GM21390 (cell line): ENCODE measurements at regions not wholly inside any gene's neighbourhood (a gene's known extent, or its start where the extent isn't known, plus 50 kb on each side); places are given as distances from the start of the nearest gene placed in this dataset.

Experiments
- ATAC-seq: cut with Tn5 transposase; IDR thresholded peaks from one replicate; pipeline ENCODE4 v1.9.1; 2021; ENCODE audit not compliant: unreplicated experiment

DNA sequence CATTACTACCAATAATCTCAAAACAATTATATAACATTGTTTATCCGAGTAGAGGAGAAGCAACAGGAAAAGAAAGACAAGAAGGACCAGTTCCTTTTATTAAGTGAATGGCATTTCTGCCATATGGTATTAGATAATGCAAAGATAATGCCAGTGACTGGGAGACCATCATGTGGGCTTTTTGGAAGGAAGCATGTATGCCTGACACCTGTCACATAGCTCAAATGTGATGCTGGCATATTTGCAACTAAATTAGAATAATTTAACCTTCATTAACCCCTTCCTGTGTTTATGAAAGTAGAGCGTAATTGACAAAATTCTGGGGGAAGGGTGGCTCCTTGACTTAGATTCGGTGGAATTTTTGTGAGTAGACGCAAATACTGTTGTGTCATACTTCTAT lies 733.0 kb downstream of the TUSC7 start:
- no peak for ATAC-seq

DNA sequence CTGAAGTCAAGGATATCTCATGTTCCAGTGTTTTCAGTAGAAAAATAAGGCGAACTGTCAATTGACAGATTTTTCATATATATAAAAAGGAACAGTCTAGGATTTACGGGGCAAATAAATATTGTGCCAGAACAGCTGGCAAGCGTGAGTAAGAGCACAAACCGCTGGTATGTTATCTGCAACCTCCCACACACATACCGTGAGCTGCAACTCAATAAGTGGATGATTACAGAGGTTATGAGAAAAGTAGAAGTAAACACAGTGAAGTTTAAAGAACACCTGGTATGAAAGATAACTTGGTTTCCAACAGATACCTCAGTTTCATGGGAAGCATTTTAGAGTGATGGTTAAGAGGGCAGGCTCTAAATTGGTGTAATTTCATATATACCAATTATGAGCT lies 733.4 kb downstream of the TUSC7 start:
- ATAC-seq = no peak

DNA sequence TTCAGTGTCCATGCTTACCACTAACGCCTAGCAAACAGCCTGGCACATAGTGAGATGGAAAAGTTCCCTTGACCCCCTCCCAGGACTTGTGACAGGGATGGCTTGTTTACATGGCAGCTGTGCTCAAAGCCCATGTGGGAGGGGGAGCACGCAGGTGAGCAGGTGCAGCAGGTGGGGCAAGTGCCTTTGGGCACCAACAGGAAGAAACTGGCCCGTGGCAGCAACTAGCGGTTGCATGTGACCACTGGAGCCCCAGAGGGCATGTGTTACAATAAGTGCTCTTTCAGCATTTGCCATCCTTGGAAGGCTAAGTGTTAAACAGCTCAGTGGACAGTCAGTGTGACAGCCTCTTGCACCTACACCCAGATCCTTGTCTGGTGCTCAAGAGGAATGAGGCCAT lies 734.6 kb downstream of the TUSC7 start:
- ATAC-seq = no peak

DNA sequence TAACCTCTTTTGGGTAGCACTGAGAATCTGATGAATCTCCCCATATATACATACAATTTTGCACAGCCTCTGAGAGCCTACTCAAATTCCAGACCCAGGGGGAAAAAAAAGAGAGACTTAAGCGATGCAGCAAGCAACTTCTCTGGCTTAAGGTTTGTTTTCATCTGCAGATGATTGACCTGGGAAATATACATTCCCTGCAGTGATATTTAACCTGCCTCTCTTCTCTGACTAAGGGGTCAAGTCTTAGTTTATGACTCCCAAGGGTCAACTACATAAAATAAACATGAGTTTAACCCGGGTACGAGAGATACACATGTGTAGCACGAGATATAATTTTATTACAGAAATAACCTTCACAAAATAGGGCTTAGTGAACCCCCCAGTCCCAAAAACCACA lies 737.8 kb downstream of the TUSC7 start:
- no peak for ATAC-seq

DNA sequence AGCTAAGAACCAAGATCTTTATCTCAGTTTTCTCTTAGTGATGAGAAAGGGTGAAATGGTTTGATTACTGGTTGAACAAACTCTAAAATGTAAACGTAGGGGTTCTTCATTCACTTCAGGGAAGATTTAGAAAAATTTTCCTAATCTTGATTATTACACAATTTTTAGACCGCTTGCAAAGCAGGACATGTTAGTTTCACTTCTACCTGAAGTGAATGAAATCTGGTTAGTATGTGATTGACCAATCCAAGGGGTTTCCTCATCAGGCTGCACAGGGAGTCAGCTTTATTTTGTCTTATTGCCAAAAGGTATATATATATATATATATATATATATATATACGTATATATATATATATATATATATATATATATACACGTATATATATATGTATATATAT lies 740.4 kb downstream of the TUSC7 start:
- no peak for ATAC-seq

DNA sequence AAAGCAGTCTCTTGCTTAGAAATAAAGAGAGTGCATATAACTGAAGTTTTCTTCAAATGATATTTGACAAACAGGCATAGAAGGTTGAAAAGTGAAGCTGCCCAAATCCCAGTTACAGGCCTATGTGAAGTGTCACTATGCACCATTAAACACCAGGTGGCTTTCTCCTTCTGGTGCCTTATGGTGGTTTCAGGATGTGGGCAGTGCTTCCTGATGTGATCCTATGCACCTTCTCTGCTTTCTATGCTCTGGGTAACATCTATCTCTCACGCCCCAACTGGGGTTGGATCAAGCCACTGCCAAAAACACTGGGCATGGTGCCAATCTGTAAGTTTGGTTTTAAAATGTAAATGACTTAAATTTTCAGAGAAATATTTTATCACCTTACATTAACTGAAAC lies 744.7 kb downstream of the TUSC7 start:
- ATAC-seq = peak; percentile 69

DNA sequence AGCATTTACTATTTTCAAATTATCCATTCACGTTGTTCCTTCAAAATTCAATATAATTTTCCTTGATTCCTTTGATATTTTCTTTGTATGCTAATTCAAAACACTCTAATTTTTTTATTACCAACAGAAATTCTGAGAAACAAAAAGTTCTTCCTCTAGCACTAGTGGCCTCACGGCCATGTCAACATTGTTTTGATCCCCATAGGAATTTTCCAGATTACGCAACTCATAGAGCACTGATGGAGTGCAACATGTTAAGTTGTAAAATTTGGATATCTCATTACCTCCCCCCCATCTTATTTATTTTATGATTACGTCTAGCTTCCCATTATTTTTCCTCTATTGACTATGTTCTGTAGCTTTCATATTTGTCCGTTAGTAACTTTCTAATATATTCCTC lies 745.3 kb downstream of the TUSC7 start:
- ATAC-seq = no peak

DNA sequence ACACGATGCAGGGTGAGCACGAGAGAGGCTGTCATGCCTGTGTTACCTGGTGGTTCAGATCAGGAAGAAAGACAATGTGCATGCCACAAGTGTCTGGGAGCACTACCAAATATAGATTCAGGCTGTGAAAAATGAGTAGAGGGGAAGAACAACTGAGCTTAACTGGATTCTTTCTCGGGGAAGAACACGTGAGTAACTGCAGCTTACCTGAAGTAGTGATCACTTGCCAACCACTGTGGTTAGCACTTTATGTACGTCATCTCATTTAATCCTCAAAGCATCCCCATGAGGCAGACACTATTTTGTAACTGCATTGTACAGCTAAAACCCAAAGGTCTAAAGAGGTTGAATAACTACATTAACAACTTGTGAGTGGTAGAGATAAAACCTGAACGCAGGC lies 746.2 kb downstream of the TUSC7 start:
- ATAC-seq = no peak

DNA sequence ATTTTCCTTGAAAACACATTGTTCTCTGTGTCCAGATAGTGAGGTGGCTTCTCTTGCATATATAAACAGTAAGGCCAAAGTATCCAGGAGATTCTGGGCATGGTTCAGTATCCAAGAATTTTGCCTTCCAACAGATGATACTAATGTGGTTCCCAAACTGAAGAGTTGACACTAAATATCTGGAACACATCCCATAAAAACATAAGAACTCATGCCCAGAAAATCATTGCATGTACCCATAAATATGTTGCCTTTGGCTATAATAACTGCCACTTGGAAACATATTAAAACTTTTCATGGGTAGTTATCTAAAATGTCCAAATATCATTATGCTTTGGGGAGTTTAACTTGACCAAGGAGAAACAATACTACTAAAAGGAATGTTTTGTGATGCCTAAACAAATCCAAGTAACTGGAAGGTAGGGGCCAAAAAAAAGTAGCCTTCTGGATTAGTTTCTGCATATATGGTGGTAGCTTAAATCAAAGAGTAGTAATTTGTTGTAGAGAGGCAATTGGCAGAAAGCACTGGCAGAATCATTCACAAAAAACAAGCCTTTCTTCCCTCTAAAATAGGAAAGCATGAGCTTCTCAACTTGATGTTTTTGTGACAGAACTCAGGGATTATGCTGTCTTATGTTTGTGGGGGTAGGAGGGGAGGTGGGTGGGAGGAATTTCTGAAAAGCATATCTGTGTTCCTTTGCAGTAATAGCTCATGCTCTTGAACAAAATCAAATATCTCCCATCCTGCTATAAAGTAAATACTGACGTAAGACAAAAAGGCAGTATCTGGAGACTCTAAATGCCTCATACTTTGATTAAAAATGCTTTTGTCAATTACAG lies 753.9 kb downstream of the TUSC7 start:
- ATAC-seq = no peak

DNA sequence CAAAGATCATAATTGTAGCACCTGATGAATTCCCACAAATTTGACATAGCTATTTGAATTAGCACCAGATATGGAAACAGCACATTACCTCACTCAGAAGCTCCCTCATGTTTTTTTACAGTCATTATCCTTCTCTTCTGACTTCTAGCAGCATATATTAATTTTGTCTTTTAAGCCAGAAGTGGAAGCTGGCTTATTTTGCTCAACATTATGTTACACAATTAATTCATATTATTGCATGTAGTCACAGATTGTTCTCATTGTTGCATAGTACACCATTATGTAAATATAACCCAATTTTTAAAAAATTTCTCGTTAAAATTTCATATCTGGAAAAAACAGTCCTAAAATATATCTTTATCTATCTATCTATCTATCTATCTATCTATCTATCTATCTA lies 762.3 kb downstream of the TUSC7 start:
- ATAC-seq = no peak

DNA sequence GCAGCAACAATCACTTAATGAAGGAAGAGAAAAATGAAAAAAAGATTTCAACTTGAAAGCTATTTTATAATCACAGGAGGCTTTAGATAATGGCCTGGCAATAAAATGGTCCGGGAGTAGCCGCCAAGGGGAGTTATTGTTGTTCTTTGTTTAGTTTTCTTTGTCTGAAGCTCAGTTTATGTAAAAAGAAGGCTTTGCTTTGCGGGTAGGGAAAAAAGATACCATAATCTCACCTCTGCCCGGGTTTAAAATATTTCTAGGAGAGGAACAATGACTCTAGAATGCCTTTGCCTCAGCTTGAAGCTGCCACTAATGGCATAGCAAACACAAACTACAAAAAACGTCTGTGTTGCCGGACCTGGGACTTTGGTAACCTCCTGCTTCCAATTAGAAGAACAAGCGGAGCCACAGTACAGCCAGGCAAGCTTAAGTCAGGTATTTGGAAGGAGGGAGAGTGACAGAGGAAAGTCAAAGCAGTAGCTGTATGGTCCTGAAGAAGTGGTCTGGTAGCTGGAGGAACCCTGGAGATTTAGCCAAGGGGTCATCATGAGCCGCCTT lies 764.5 kb downstream of the TUSC7 start:
- ATAC-seq = no peak

DNA sequence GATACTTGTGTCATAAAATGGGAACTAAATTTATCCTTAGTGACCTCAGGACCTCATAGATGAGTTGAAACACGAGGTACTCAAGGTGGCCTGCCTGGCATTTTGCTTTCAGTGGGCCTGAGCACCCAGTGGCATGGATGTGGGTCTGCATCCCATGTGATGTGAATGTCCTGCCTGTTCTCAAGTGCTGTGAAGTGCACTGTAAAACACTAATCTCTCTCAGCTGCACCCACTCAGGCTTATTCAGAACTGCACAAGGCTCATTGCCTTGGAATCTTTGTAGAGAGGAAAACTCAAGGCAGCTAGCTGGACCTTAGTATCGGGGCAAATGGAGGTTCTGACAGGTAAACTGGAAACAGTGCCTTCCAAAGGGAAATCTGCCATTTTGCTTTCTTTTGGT lies 767.0 kb downstream of the TUSC7 start:
- no peak for ATAC-seq

DNA sequence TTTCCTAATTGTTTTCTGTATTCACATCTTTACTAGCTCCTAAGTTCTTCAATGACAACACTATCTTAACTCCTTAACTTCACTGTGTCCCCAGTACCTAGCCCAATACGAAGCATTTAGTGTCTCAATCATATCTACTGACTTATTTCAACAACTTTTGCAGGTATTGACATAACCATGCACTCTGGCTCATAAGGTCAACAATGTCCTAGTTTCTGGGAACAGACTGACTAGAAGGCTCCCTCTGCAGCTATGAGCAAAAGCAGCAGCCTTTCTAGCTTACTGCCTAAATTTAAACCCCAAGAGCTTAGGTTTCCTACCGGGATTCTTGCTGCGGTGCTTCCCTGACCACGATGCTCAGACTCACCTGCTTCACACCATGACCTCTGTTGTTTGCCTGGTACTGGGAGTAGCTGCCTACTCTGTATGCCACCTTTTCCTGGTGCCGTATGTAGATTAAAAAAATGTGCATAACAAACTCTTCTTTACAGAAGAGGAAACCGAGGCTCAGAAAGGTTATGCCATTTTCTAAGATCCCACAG lies 767.7 kb downstream of the TUSC7 start:
- ATAC-seq = no peak

DNA sequence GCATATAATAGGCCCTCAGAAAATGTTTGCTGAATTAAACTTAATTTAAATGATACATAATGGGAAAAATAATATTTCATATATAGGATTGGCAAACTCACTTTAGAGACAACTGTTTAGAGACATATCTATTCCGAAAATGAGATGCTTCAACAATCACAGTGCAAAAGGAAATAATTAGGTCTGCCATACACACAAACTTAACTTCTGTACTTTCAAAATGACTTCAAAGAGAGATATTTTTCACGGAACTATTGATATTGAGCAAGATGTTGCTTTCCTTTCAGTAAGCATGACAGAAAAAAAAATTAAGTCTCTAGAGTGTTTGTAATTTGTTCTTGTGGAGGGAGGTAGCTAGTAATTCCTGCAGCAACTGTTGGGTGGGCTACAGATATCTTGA lies 769.5 kb downstream of the TUSC7 start:
- ATAC-seq = peak; percentile 80

DNA sequence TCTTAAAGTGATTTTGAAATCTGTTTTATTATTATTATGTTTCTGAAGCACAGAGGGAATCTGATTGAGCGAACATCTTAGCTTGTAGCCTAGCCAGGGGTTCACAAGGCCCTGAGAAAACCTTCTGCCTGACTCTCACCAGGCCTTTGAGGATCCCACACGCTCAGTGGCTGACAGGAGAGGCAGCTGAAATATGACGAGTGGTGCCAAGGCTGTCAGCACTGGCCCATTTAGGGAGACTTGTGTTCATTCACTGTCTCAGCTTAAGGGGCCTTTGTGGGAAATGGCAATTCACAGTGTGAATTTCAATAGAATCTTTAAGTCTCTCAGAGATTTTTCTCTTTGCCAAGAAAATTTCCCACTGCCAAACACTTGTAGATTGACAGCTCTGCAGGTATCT lies 770.9 kb downstream of the TUSC7 start:
- no peak for ATAC-seq

DNA sequence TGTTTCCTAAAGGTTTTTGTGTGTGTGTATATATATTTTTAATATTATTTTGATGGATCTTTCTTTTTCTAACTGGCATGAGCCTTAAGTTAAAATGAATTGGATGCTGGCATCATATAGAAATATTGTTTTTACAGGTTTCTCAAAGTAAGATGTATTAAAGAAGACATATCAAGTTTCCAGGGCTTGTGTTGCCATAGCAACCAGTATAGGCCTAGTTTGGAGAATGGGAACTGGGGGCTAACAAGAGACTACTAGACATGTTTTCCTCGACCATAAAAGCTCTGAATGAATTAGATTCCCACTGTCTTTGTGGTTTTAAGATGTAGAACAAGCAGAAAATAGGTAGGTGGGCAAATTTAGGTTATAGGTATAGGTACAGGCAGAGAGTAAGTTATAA lies 771.4 kb downstream of the TUSC7 start:
- ATAC-seq = no peak

DNA sequence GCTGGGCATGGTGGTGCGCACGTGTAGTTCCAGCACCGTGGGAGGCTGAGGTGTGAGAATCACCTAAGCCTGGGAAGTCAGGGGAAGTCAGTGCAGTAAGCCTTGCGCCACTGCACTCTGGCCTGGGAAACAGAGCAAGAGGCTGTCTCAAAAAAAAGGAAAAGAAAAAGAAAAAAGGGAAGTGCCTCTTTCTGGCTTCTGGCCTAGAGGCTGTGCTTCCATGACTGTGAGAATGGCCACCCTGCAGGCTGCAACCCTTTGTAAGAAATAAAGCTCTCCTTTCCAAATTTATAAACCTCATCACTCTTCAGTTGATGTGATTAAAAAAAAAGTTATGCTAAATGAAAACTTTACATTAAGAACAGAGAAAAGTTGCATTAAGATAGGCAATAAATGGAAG lies 774.3 kb downstream of the TUSC7 start:
- ATAC-seq = no peak

DNA sequence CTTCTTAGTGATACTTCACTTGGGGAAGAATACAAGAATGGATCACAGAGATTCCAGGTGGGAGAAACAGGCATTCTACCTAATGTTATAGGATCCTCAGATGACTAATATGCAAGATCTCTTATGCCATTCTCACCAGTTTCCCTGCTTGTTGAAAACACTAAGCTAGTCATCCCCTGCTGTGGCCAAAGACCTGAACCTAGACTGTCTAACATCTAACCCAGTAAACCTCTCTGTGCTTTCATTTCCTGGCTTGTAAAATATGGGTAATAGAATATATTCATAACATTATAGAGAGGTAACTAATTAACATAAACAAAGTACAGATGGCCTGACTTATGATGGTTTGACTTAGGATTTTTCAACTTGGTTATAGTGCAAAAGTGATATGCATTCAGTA lies 776.3 kb downstream of the TUSC7 start:
- peak; percentile 54 for ATAC-seq

DNA sequence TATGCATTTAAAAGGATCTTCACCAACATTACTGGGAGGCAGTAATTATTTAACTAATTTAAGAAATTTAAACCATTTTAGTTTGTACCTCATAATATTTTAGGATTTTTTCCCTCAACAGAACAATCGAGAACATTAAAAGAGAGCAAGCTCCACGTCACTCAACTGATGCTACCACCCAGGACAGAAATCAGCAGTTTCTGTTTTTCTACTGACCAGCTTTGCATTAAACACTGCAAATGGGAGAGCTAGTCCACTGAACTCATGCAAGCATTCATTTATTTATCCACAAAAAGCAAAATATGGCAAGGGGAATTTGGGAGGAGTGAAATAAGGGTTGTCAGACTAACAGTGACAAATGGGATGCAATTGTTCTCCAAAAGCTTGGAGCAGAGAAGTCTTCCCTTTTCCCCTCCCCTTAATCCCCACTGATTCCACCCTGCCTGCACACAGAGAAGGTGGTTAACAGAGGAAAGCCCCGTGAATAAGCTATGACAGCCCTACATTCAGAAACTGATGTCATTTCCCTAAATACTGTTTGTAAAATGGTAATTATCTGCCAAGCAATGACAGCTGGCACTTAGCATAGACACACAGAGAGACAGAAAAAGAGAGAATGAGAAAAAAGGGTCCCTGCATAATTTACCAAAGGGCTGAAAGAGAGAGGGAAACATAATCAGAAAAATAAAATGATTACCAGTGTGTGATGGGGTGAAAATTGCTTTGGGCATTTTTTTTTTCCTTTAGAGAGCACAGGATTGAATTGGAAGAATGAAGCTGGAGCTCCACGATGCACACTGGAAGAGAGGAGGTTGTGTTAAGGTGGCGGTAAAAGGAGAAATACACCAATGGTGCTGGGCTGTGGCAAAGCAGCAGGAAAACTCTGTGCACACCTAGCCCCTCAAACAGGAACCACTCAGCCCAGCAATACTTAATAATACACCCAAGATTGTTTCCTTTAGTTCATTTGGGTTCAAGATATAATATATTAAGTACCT lies 777.4 kb downstream of the TUSC7 start:
- ATAC-seq = peak; percentile 68

DNA sequence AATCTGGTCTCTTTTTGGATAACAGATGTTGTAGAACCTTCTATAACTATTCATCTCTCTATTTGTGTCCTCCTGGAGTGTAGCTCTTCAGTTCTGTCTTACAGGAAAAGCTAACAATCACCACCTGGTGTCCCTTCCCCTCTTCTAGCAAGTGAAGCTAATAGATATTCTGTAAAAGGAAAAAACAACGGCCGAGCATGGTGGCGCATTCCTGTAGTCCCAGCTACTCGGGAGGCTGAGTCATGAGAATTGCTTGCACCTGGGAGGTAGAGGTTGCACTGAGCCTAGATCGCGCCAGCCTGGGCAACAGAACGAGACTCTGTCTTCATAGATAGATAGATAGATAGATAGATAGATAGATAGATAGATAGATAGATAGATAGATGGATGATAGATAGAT lies 779.4 kb downstream of the TUSC7 start:
- no peak for ATAC-seq

DNA sequence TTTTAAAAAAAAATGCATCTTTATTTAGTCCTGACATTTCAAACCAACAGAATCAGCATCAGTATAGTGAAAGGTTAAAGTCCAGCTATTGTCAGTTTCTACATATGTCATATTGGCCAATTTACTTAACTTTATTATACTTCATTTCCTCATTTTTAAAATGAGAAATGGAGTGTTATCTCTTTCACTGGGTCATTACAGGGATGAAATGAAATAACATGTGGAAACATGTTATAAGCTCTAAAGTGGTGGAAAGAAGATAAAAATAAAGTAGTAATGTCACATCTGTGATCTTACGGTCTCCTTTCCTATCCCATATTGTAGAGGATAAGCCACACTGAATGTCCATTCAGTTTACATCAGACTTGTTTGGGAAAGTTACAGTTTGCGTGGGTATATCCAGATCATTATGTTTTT lies 780.1 kb downstream of the TUSC7 start:
- no peak for ATAC-seq
